Pancreas (tissue), 10 donors: ENCODE measurements at regions not wholly inside any gene's neighbourhood (a gene's known extent, or its start where the extent isn't known, plus 50 kb on each side); places are given as distances from the start of the nearest gene placed in this dataset.

ENCODE experiments used
- ATAC-seq, 4 donors: fragments of 200-7000 bp; cut with Tn5 transposase; one replicate each; pipeline versions ENCODE4 v1.8.0 to v1.9.1; 2020; ENCODE audit warnings: mild to moderate bottlenecking in 4 of 4, moderate library complexity in 4 of 4
- DNase-seq, 6 donors: peaks; one replicate each; pipeline ENCODE4 v3.0.0-alpha.2; 2020
- FAIRE-seq: peaks from 2 replicates; lab custom pipeline; 2012; peaks lifted over from hg19 to GRCh38; lab: Jason Lieb, UNC
- H3K27ac ChIP-seq, 4 donors: fragments of 200-600 bp; sonication (generic); 1 replicate in 3 of 4; 2 replicates in 1 of 4; pipeline versions ENCODE4 v1.5.0 to v1.8.0; 2020
- H3K27me3 ChIP-seq, 4 donors: fragments of 200-600 bp; one replicate each; pipeline ENCODE4 v1.8.0; 2021
- H3K36me3 ChIP-seq, 3 donors: fragments of 200-600 bp; sonication (generic) in 1 of 3; one replicate each; pipeline versions ENCODE4 v1.5.0 to v1.8.0; 2020 to 2021
- H3K4me1 ChIP-seq, 3 donors: fragments of 200-600 bp; one replicate each; pipeline ENCODE4 v1.8.0; 2021
- H3K4me3 ChIP-seq, 4 donors: fragments of 200-600 bp; sonication (generic) in 2 of 4; one replicate each; pipeline versions ENCODE4 v1.5.0 to v1.8.0; 2020 to 2021
- H3K9me3 ChIP-seq, 4 donors: fragments of 200-600 bp; one replicate each; pipeline ENCODE4 v1.8.0; 2021
- WGBS, 2 donors: extraction: QIAGEN DNeasy Blood & Tissue Kit; methylation state at CpG; one replicate each; pipeline ENCODE4 v1.1.7; 2013; 5-methylcytosine and 5-hydroxymethylcytosine counted together
- intact Hi-C, 3 donors: fragments of 100-400 bp; cut with DNase I; formaldehyde crosslinking; loops; one replicate each; pipeline versions ENCODE4 v1.11.1 to v1.14.2; 2022
- TF ChIP-seq, protein P1 (sequence below), 4 donors: fragments of 200-600 bp; sonication (generic) in 3 of 4; IDR thresholded peaks; one replicate each; pipeline versions ENCODE4 v1.5.0 to v1.8.0; 2021; ENCODE audit warnings: antibody characterized with exemption in 4 of 4
- donor health status: healthy with polysubstance abuse.
- donor health status: DM: no; HTN: no; CAD: no; lungs with moderate emphysema.
- donor health status: DM: no; HTN: no; CAD: no.
- donor health status: control.
- donor health status: control.
- donor health status: Bipolar disorder and iron deficiency.
- donor health status: DM: yes; HTN: yes; CAD: no.
- donor health status: DM: no; HTN: no; CAD: no.
- donor health status: DM: no; HTN: no; CAD: no.
- donor health status: DM: yes; HTN: yes; CAD: no.

DNA sequence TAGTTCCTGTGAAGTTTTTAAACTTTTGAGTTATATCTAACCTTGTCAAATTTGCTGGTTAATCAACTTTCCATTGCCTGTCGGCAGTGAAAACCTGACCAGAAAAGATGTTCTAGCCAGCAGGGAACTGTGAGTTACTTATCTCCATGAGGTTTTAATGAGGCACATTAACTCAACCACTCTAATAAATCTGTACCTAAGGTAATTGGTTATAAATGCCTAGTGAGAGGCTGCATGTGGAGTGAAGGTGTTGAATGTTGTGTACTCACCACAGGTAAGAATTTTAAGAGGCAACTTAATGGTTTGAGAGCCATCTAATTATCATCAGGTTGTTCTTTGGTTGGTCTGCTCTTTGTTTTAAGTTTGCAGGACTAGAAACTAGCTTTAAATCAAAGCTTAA, 138.4 kb upstream of the LHX8 start:
- WGBS, 2 donors, result 45 to 74% methylated on average over 1 of the region's 1 CpG
- no peaks in the 10 kb centered on the region for H3K9me3 ChIP-seq
- H3K4me3 ChIP-seq, result no peak overlapping the region
- no peak overlapping the region for H3K27ac ChIP-seq
- DNase-seq (no peak), ATAC-seq (no peak), FAIRE-seq (no peak)
- intact Hi-C loops, result no loop called here
- TF ChIP-seq, protein P1, sequence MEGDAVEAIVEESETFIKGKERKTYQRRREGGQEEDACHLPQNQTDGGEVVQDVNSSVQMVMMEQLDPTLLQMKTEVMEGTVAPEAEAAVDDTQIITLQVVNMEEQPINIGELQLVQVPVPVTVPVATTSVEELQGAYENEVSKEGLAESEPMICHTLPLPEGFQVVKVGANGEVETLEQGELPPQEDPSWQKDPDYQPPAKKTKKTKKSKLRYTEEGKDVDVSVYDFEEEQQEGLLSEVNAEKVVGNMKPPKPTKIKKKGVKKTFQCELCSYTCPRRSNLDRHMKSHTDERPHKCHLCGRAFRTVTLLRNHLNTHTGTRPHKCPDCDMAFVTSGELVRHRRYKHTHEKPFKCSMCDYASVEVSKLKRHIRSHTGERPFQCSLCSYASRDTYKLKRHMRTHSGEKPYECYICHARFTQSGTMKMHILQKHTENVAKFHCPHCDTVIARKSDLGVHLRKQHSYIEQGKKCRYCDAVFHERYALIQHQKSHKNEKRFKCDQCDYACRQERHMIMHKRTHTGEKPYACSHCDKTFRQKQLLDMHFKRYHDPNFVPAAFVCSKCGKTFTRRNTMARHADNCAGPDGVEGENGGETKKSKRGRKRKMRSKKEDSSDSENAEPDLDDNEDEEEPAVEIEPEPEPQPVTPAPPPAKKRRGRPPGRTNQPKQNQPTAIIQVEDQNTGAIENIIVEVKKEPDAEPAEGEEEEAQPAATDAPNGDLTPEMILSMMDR (IDR thresholded peaks at IDR 0.05), result no peak
- no peaks in the 10 kb centered on the region for H3K36me3 ChIP-seq
- no peaks in the 10 kb centered on the region for H3K27me3 ChIP-seq
- no peaks in the 10 kb centered on the region for H3K4me1 ChIP-seq

DNA sequence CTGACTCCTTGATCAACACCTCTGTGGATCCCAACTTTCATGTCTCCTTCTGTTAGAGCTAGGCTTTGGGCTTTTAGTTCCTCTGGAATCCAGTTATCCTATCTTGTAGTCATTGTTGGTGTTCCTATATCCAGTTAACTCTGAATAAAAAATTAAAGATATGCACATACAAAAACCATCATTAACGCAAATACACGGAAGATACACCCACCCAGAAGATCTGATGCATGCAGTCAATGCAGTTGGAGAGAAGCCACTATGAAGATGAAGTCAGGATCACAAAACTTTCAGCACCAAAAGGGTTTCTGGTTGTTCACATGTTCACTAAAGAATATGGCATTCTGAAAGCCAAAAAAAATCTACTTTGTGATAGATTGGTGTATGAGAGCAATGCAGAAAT, 123.6 kb upstream of the LHX8 start:
- ATAC-seq, result no peak
- no peaks in the 10 kb centered on the region for H3K27me3 ChIP-seq
- no peak overlapping the region for H3K4me3 ChIP-seq
- FAIRE-seq, result no peak
- no peak overlapping the region for H3K27ac ChIP-seq
- intact Hi-C loops, result no loop called here
- whole genome bisulfite sequencing, 2 donors, result 47 to 61% methylated on average over 2 of the region's 2 CpGs
- TF ChIP-seq, protein P1 (IDR thresholded peaks at IDR 0.05), result no peak
- no peaks in the 10 kb centered on the region for H3K36me3 ChIP-seq
- DNase-seq, result no peak
- H3K9me3 ChIP-seq, result no peaks in the 10 kb centered on the region
- H3K4me1 ChIP-seq, result no peaks in the 10 kb centered on the region

DNA sequence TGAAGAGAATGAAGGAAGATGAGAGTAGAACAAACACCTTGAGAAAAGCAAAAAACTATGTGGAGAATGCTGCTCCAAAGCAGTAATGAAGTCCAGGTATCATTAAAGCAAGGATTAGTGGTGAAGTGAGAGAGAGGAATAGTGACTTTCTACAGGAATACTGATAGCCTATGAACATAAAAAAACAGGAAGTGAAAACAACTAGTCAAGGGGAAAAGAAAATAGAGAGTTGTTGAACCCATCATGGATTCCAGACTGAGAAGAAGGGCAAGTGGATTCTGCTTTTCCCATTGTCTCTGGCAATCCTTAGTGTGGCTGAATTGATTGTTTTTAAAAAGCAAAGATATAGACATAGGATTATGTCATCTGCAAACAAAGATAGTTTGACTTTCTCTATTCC, 119.9 kb upstream of the LHX8 start:
- Histone ChIP-seq H3K27me3 (no peaks in the 10 kb centered on the region), H3K4me3 (no peak overlapping the region), H3K9me3 (no peaks in the 10 kb centered on the region), H3K4me1 (no peaks in the 10 kb centered on the region), H3K36me3 (no peaks in the 10 kb centered on the region), H3K27ac (no peak overlapping the region)
- DNase-seq (no peak), FAIRE-seq (no peak), ATAC-seq (no peak)
- TF ChIP-seq, protein P1 (IDR thresholded peaks at IDR 0.05), result no peak
- intact Hi-C loops, result no loop called here

- TF ChIP-seq, protein P1 (IDR thresholded peaks at IDR 0.05), result no peak
- no peaks in the 10 kb centered on the region for H3K27me3 ChIP-seq
- no peaks in the 10 kb centered on the region for H3K9me3 ChIP-seq
- DNase-seq (no peak), ATAC-seq (no peak), FAIRE-seq (no peak)
- intact Hi-C loops, result no loop called here
- WGBS, 2 donors, result 53 to 86% methylated on average over 1 of the region's 1 CpG
- H3K27ac ChIP-seq, result no peak overlapping the region
- H3K36me3 ChIP-seq, result no peaks in the 10 kb centered on the region
- no peak overlapping the region for H3K4me3 ChIP-seq
- H3K4me1 ChIP-seq, result no peaks in the 10 kb centered on the region
Measured at GRCh38 chr1:75023005-75023404, 111.2 kb upstream of the LHX8 start.

GRCh38 chr1:75034376-75034775, 99.8 kb upstream of the LHX8 start:
- TF ChIP-seq, protein P1 (IDR thresholded peaks at IDR 0.05), result no peak
- no peak for DNase-seq
- Histone ChIP-seq H3K4me3 (no peak overlapping the region), H3K4me1 (no peaks in the 10 kb centered on the region), H3K27me3 (no peaks in the 10 kb centered on the region), H3K27ac (no peak overlapping the region), H3K9me3 (no peaks in the 10 kb centered on the region), H3K36me3 (no peaks in the 10 kb centered on the region)
- intact Hi-C loops, result no loop called here
- no peak for ATAC-seq
- 47 to 59% methylated on average over 3 of the region's 3 CpGs for WGBS, 2 donors
- FAIRE-seq, result no peak
